ENCODE measurements at regions not wholly inside any gene's neighbourhood (a gene's known extent, or its start where the extent isn't known, plus 50 kb on each side); places are given as distances from the start of the nearest gene placed in this dataset.
"Not testable (repeated sequence)": the region's sequence is repeated elsewhere in the genome, so short reads cannot be mapped to it uniquely, and the experiment has no call there.

DNA sequence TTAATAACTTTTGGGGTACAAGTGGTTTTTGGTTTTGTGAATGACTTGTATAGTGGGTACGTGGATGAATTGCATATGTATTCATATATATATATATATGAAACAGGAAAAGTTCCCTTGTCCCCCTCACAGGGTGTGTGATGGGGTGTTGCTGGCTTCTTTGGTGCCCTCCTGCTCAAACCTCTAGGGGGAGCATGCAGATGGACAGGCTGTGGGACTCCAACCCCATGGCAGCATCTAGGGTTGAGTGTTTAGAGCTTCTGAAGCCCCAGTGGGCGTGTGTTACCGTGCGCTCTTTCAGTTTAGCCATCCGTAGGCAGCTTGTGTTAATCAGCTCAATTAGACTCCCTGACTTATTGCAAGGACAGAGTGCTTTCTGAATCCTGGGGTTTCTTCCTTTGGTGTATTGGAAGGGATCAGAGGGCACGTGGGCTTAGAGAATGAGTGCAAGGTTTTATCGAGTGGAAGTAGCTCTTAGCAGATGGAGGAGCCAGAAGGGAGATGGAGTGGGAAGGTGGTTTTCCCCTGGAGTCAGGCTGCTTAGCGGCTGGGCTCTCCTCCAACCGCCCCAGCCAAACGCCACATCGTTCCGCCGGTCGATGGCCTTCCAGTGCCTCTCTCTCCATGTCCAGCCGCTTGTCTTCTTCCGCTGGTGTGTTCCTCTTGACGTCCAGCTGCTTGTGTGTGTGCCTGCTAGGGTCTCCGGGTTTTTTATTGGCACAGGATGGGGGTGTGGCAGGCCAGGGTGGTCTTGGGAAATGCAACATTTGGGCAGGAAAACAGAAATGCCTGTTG, 674.4 kb upstream of the LCORL start:
- no peak for DNase-seq

DNA sequence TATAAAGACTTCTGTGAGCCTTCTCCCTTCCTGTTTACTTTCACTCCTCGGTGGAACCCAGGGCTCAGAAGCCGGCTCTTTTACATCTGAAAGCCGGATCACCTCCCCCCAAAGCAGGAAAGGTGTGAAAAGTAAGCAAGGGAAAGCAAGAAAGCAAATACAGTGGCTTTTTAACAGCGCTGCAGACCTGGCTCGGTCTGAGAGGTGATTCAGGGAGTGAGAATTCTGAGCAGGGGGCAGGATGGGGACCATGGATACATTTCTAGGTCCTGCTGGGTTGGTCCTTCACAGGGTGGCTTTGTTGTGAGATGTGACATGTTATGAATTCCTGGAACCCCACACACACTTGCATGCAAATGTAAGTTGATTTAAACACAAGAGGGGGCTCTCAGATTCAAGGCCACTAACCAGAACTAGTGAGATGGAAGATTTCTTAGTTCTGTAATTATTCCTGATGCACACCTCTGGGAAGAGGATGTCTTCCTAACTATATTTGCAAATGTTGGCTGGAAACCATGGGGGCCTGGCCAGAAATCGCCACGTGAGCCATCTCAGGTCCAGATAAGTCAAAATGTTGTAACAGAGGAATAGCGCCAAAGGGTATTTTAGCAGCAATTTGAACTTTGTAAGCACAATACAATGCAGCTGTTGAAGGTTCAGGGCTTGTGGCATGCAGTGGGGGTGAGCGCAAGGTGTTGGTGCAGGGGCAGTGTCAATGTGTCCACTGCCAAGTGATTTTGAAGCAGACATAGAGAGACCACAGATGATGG, 670.1 kb upstream of the LCORL start:
- no peak for DNase-seq

DNA sequence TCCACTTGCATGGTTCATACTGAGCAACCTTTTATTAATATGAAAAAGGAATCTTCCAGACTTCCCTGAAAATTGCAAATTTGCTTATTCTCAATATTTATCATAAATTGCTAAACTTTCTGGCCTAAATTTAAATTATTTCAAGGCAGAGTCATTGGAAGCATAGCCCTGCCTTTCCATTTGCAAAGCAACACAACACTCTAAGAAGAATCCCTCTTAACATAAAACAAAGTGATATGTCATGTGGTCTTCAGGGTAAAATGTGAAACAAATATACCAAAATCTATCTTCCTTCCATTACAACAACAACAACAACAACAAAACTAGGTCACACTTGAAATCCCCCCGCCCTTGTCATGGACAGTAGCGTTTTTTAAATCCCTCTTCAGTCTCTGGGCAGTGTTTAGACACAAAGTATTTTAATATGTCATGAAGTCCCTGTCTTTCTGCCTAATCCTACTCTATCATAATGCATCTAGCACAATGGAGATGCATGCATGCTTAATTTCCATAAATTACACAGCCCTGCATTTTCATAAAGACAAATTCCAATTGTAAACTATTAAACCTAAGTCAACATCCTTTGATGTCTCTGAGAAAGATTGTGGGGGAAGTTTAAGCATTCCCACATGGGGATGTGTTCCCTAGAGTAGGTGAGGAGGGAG, 668.9 kb upstream of the LCORL start:
- DNase-seq = no peak

DNA sequence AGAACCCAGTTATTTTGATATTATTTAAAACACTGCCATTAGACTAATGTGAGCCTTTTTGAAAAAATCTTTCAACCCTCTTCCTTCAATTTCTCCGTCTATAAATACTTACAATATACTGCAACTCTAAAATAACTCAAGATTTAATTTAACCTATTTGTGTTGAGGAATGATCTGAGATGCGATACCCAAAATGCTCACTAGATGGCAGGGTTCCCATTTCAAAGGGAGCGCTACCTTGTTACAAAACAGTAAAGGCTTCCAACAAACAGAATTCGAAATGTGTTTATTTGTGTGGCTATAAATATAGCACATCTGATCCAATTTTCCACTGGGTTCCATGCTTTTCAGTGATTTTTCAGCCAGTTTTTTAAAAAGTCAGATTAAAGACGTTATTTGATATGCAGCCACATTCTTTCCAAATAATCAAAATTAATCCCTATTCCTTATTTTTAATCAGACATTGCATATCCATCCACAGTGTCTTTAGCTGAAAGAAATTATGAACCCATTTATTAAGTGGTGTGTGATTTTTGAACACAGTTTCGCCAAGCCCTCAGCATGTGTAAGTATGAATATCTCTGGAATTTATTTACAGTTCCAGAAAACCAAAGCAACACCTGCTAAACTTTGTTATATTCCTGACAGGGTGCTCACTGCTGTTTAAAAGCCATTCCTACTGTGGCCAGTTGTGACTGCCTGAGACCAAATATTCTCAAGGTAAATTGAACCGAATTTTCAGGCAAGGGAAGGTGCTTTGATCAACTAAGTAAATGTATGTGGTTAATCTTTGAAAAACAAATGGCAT, 668.0 kb upstream of the LCORL start:
- peak in 6 of 14 donors; percentile 4 to 44 (median 12) for DNase-seq

DNA sequence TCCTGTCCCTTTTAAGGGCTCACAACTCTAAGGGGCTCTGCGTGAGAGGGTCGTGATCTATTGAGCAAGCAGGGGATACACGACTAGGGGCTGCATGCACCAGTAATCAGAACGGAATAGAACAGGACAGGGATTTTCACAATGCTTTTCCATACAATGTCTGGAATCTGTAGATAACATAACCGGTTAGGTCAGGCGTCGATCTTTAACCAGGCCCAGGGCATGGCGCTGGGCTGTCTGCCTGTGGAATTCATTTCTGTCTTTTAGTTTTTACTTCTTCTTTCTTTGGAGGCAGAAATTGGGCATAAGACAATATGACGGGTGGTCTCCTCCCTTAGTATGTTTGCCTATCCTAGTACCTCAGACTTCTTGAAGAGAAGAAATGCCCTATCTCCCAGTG, 666.8 kb upstream of the LCORL start:
- DNase-seq = not testable (repeated sequence)

DNA sequence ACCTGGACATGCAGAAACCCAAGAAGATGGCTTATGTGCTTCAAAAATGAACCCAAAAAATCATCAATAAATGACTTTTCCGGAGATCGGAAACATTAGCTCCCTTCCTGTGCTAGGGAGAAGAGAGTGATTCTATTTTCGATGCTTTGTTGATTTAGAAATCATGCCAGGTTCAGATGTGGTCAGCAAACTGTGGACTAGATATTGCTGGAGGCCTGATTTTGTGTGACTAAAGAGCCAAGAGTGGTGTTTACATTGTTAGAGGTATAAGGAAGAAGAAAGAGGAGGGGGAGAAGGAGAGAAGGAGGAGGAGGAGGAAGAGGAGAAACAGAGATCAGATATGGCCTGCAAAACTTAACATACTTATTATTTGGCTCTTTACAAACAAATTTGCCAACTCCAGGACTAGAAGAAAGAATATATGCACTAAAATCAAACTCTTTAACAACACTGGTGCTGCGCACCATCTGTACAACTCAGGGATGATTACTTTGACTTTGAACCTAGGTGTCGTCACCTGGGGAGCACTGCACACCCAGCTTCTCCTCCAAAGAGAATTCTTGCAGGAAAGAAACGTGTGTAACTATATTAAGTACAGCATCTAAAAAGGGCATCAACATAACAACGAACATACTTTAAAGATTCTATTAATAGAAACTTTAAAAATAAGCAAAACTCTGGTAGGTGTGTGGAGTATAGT, 664.9 kb upstream of the LCORL start:
- DNase-seq = no peak

DNA sequence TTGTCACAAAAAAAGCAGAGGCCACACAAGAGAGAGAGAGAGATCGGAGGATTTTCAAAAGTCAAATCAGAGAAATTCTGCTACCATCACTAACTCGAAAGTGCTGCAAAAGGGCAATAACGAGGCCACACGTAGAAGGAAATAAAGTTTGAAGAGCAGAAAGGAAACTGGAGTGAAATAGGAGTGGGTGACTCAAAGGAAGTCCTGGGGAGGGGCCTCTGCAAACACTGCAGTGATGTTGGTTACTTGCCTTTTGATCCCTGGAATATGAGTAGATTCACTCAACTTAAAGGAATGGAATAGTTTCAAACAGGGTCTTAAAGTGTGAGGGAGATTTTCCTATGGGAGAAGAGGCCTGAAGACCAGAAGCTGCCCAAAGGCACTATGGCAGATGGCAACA, 663.4 kb upstream of the LCORL start:
- no peak for DNase-seq

DNA sequence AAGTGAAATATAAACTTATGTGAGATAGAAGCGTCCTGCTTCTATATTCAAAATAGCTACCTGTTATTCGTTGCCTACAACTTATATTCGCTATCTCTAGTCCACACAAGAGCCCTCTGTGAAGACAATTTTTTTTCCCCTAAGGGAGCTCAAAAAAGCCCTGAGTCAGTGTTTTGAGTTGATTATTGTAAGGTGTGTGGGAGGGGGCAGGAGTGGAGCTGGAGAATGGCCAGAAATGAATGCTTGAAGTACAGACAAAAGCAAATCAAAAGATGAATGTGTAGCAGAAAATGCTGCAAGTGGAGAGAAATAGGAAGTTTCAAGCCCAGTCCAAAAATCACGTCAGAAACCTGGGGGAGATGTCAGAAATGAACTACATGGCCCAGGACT, 655.0 kb upstream of the LCORL start:
- no peak for DNase-seq

DNA sequence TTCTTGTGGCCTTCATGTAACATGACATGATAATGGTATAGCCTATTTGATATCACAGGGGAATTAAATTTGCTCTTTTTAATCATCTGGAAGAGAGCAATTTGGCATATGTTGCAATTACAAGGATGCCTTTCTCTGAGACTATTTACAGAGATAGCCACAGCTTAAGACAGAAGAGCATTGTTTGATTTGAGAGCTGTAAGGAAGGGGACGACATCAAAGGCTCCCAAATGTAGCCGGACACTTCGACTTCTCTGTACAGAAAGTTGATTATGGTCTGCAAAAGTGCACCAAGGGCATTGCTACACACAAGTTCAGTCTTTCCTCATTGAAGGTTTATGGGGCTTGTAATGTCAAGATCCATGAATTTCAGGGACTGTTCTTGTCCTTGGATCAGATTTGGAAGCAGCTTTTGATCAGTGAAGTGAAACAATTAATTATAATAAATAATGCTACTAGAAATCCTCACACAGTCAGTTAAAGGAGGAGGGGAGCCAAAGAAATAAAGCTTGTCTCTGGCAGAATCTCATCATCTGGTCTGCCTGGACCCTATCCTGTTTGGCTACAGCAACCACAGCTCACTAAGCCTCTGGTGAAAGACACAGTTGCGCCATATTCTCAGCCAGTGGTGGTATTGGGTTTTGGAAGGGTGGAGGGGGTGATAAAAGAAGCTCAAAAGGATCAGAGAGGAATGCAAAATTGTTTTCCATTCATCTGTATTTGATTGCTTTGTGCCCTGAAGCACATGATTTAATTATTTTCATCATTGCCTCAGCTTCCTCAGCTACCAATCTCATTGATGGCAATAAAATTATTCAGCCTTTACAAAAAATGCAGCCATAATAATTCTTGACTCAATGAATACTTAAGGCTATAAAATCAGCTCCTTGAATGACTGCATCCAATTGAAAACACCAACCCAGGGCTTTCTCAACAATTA, 654.3 kb upstream of the LCORL start:
- DNase-seq = no peak

DNA sequence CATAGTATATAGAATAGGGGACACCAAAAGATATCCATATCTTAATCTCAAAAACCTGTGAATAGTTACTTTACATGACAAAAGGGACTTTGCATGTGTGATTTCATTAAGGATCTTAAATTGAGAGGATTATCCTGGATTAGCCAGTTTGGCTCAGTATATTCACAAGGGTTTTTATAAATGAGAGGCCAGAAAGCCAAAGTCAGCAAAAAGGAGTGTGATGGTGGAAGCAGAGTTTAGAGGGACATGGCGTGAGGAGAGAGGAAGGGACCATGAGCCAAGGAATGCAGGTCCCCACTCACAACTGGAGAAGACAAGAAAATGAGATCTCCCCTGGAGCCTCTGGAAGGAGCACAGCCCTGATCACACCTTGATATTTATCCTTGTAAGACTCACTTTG, 648.5 kb upstream of the LCORL start:
- DNase-seq = no peak

DNA sequence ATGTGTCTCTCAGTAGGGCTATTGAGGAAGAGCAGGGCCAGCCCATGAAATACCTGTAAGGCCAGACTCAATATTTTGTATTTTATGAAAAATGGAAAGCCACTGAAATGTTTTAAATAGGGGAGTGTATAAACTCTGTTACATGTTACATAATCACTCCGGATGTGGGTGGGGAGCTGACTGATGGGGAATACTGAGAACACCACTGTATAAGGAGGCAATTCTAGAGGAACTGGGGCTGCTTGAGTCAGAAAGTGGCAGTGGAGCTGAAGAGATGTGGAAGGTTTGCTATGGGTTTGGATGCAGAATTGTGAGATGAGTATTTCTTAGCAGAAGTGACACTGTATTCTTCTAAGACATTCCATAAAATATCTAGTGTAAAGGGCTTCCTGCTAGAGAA, 647.8 kb upstream of the LCORL start:
- no peak for DNase-seq

DNA sequence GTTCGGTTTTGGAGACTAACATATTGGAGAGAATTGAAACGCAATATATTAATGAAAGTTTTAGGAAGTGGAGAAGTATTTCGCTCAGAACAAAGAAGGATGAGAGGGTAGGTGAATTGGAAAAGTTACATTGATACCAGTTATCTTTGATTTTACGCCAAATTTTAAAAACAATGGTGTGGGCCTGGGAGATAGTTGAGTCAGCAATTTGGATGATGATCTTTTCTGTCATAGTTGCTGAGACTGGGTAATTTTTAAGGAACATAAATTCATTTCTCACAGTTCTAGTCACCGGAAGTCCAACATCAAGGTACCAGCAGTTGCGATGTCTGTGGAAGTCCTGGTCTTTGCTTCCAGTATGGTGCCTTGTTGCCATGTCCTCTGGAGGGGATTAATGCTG, 644.8 kb upstream of the LCORL start:
- no peak for DNase-seq

DNA sequence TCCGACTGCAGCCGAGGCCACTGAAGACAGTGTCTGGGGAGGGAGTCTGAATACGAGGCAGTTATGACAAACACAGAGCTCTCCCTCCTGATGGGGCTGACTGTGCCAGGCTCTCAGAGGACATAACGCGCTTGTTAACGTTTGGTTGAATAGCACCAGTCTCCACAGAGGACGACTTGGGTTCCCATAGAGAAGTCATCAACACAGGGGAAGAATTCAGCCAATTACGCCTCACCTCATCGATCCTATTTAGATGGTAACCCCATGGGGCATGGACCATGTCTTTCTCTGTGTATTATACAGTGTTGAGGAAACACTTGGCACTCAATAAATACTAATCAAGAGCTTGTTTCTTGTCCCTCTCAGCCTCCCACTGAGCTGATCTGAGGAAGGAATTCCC, 642.6 kb upstream of the LCORL start:
- peak in 9 of 14 donors; percentile 2 to 36 (median 14) for DNase-seq

DNA sequence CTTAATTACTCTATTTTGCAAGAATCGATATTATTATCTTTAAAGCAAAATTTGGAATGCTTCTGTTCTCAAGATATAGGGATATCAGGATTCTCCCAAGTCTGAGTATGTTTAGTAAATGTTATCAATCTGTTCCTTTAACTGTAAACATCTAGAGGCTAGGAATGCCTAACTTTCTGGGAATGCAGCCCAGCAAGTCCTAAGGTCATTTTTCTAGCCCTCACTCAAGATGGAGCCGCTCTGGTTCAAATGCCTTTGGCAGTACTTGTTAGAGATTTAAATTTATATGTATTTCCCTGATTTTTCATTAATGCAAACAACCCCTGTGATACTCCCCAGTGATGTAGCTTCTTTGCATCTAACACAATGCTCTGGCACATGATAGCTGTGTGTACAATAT, 623.8 kb upstream of the LCORL start:
- no peak for DNase-seq

DNA sequence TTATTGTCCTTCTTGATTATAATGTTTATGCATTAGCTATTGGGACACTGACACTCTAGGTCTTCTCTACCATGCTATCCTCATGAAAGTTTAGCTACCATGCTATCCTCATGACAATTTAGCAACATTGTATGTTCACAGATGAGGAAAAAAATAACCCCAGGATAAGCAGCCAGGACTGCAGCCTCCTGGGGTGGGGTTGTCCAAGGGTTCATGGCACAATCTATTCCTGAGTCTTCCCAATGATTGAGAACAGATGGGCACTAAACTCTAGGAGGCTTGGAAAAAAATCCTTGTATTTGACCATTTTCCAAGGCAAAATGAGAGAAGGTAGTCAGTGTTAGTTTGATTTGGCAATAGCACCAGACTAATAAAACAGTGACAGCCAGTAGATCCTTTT, 619.8 kb upstream of the LCORL start:
- DNase-seq = no peak

DNA sequence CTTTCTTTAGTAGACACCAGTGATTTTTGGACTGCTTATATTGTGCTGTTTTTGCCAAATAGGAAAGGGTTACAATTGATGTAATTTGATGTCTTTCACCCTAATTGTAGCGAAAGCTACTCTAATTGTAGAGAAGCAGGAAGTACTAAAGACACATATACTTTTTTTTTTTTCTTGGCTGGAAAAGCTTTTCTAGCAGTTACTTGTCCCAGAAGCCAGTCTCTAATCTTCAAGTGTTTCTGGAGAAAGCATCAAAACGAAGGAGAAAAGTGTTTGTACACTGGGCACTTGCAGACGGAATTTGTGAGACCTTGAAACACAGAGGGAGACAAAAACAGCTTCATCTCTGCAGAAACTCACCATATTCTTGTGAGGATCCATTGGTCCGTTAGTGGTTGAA, 616.5 kb upstream of the LCORL start:
- DNase-seq = no peak

DNA sequence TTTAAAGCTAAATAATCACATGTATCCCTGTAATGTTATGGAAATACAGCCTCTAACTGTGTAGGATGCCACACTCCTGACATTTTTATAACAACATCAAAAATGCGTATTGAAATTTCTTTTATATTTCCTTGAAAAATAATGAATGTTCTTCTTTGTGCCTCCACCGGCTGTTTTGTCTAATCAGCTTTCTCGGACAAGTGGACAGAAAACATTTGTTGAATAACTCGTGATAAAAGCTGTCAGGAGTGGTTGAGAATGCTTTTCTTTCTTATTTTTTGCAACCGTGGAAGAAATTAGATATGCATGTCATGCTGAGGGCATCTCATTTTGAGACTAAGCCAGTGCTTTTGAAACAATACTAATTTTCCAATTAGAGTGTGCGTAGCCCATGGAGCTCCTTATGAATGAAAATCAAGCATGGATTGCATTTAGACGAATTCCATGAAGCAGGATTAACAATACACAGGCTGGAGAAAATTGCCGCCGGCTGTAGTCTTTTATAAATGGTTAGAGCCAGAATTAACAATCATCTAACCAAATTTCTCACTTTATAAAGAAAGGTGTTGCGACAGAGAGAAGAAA, 614.5 kb upstream of the LCORL start:
- DNase-seq = no peak

DNA sequence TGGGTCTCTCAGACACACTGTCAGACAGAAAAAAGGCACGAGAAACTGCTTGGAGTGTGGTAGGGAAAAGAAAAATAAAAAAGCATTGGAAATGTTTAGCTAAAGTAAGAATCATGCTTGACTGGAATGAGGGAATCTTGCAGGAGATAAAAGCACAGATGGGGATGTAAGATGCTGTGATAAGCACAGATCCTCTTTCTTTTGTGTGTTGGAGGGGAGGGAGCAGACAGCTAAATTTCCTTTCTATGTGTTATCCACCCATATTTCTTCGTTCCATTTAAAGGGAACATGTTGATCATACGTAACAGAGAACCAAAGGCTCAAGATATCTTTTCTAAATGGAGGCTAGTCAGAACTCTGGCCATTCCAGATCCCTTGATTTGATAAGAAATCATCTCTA, 614.0 kb upstream of the LCORL start:
- DNase-seq = no peak

DNA sequence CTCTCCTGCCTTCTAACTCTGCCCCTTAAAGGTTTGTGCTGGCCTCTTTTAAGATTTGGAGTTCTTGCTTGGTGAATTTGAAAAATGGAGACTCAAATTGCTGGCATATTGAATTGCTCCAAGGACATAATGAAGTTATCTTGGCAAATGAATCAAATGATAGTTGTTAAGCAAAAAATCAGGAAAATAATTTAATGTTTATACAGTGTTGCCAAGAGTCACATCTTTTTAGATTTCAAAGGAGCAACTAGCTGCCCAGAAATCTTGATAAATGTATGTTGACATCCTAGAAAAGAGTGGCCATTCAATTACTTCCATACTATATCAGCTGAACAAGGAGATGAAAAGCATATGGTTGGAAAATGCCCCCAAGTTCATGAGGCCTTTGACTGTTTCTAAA, 610.0 kb upstream of the LCORL start:
- DNase-seq = no peak

Measured in C1 segment of cervical spinal cord (tissue), 14 donors.